GM23248 (cell line): ENCODE measurements at regions not wholly inside any gene's neighbourhood (a gene's known extent, or its start where the extent isn't known, plus 50 kb on each side); places are given as distances from the start of the nearest gene placed in this dataset.

Experiments used
- EZH2 ChIP-seq: fragments of 200-600 bp; sonication (generic); IDR thresholded peaks from 2 replicates; pipeline ENCODE4 v1.6.1; 2018; ENCODE audit warnings: antibody characterized with exemption, mild to moderate bottlenecking; ENCODE audit not compliant: insufficient read depth, poor library complexity, severe bottlenecking
- EZH2phosphoT487 ChIP-seq: fragments of 200-600 bp; sonication (generic); IDR thresholded peaks from 2 replicates; pipeline ENCODE4 v1.6.1; 2018; ENCODE audit warnings: antibody characterized with exemption, moderate library complexity, mild to moderate bottlenecking, low read depth; ENCODE audit not compliant: insufficient read depth

DNA sequence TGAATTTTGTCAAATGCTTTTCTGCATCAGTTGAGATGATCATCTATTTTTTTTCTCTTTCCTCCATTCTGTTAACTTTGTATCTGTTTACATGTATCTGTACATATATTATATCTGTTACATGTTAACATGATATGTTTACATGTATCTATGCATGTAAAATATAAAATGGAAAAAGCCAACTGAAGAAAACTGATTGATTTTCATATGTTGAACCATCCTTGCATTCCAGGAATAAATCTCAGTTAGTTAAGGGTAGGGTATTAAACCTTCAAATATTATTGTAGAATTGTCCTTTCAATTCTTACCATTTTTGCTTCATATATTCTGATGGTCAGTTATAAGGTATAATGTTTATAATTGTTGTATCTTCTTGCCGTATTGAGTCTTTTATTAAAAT is 336.1 kb downstream of the ZFHX3 start:
- no peak for TF ChIP-seq EZH2phosphoT487
- no peak for TF ChIP-seq EZH2
